K562 (cell line): ENCODE measurements at regions not wholly inside any gene's neighbourhood (a gene's known extent, or its start where the extent isn't known, plus 50 kb on each side); places are given as distances from the start of the nearest gene placed in this dataset.

Experiments
- ATAC-seq: fragments of 200-7000 bp; cut with Tn5 transposase; 3 replicates; pipeline ENCODE4 v1.9.1; 2020; ENCODE audit warnings: moderate library complexity
- BruUV-seq: library from RNA; stranded (reverse); fragments of 400-500 nt; replicated peaks from 2 replicates; lab custom pipeline; 2021; lab: Mats Ljungman, UMichigan
- CTCF ChIA-PET: fragments of 300-600 bp; formaldehyde crosslinking; extraction: SDS; loops from one replicate; lab custom pipeline; 2021; ENCODE audit warnings: low intra/inter-chr PET ratio; lab: Yijun Ruan, JAX
- POLR2A ChIA-PET: fragments of 300-600, 350-650 bp; sonication (Branson Sonifier 250); formaldehyde crosslinking; extraction: SDS; loops from one replicate; lab custom pipeline; 2021; ENCODE audit warnings: antibody characterized with exemption, inconsistent platforms; lab: Yijun Ruan, JAX
- DNase-seq, 4 experiments: peaks; one replicate each; pipeline versions ENCODE4 v3.0.0 to v3.0.0-alpha.2; 2011 to 2018; ENCODE audit warnings: low spot score in 3 of 4, mixed read lengths in 3 of 4; ENCODE audit errors: extremely low read depth in 1 of 4
- FAIRE-seq: peaks from 2 replicates; lab custom pipeline; 2011; peaks lifted over from hg19 to GRCh38; lab: Jason Lieb, UNC
- H2AFZ ChIP-seq: 2 replicates; pipeline ENCODE4 v1.6.0; 2011; ENCODE audit warnings: low read depth, low read length, control low read depth, inconsistent platforms
- H3K27ac ChIP-seq: fragments of 200-600 bp; 3 replicates; pipeline ENCODE4 v1.8.0; 2011; ENCODE audit warnings: low read depth, mild to moderate bottlenecking, control low read depth, inconsistent platforms, low read length, moderate library complexity, mixed read lengths; ENCODE audit errors: extremely low read depth
- H3K27me3 ChIP-seq, 2 experiments: fragments of 300-600 bp in 1 of 2; 2 replicates in 1 of 2; 3 replicates in 1 of 2; pipeline versions ENCODE4 v1.6.0 to v1.8.0; 2011; ENCODE audit warnings: inconsistent platforms in 2 of 2, low read length in 2 of 2, mild to moderate bottlenecking in 1 of 2, mixed read lengths in 1 of 2, moderate library complexity in 1 of 2; ENCODE audit not compliant: control insufficient read depth in 2 of 2, insufficient read depth in 2 of 2
- H3K36me3 ChIP-seq: fragments of 300-600 bp; 3 replicates; pipeline ENCODE4 v1.8.0; 2011; ENCODE audit warnings: mild to moderate bottlenecking, low read length, inconsistent platforms; ENCODE audit not compliant: control insufficient read depth, insufficient read depth
- H3K4me1 ChIP-seq, 2 experiments: fragments of 200-600 bp in 1 of 2; replicated peaks in 1 of 2; 2 replicates in 1 of 2; 3 replicates in 1 of 2; pipeline versions ENCODE4 v1.5.1 to v1.8.0; 2011; ENCODE audit warnings: inconsistent platforms in 2 of 2, low read length in 2 of 2, mild to moderate bottlenecking in 1 of 2, mixed read lengths in 1 of 2, moderate library complexity in 1 of 2; ENCODE audit not compliant: control insufficient read depth in 2 of 2, insufficient read depth in 2 of 2
- H3K4me2 ChIP-seq: 2 replicates; pipeline ENCODE4 v1.6.1; 2011; ENCODE audit warnings: low read length, control low read depth, inconsistent platforms, mixed read lengths; ENCODE audit not compliant: insufficient read depth
- H3K4me3 ChIP-seq: fragments of 200-600 bp; sonication (generic), shearing (Covaris generic); 2 replicates; pipeline ENCODE4 v1.5.1; 2016; ENCODE audit warnings: control low read depth, inconsistent platforms
- H3K79me2 ChIP-seq: fragments of 200-600 bp; 3 replicates; pipeline ENCODE4 v1.8.0; 2011; ENCODE audit warnings: low read length, inconsistent platforms; ENCODE audit not compliant: control insufficient read depth, insufficient read depth
- H3K9ac ChIP-seq, 2 experiments: 2 replicates each; pipeline versions ENCODE4 v1.6.0 to v1.6.1; 2011; ENCODE audit warnings: low read depth in 2 of 2, low read length in 2 of 2, control low read depth in 1 of 2, inconsistent platforms in 1 of 2, mild to moderate bottlenecking in 1 of 2, mixed read lengths in 1 of 2; ENCODE audit not compliant: insufficient read depth in 1 of 2
- H3K9me1 ChIP-seq: one replicate; pipeline ENCODE4 v1.6.0; 2011; ENCODE audit warnings: inconsistent platforms, mild to moderate bottlenecking, low read length, moderate library complexity; ENCODE audit not compliant: control insufficient read depth, insufficient read depth
- H3K9me3 ChIP-seq: replicated peaks from 2 replicates; pipeline ENCODE4 v1.5.1; 2011; ENCODE audit warnings: low read depth, low read length, inconsistent platforms; ENCODE audit not compliant: control insufficient read depth, insufficient read depth
- H4K20me1 ChIP-seq: replicated peaks from 2 replicates; pipeline ENCODE4 v1.6.1; 2011; ENCODE audit warnings: low read length, inconsistent platforms, mixed read lengths; ENCODE audit not compliant: control insufficient read depth, insufficient read depth
- BCOR ChIP-seq: fragments of 450-650 bp; IDR thresholded peaks from 2 replicates; pipeline ENCODE4 v1.6.1; 2016
- C11orf30 ChIP-seq: fragments of 450-650 bp; IDR thresholded peaks from 2 replicates; pipeline ENCODE4 v1.6.1; 2016; ENCODE audit warnings: low read depth, mild to moderate bottlenecking
- GMEB1 ChIP-seq: fragments of 250-450 bp; sonication (Bioruptor Pico); IDR thresholded peaks from 2 replicates; pipeline ENCODE4 v1.4.0; 2020; ENCODE audit warnings: mild to moderate bottlenecking
- HOXB6 ChIP-seq: fragments of 250-450 bp; sonication (Bioruptor Pico); IDR thresholded peaks from 2 replicates; pipeline ENCODE4 v1.5.1; 2022; ENCODE audit warnings: mild to moderate bottlenecking, borderline replicate concordance
- HSF4 ChIP-seq: fragments of 250-450 bp; sonication (Bioruptor Pico); IDR thresholded peaks from 2 replicates; pipeline ENCODE4 v2.1.2; 2022; ENCODE audit warnings: mild to moderate bottlenecking, moderate library complexity, borderline replicate concordance
- JUN ChIP-seq, 2 experiments: sonication (generic) in 1 of 2; formaldehyde crosslinking in 1 of 2; IDR thresholded peaks; 2 replicates each; pipeline versions ENCODE4 v1.6.1 to v1.8.0; 2012 to 2022; ENCODE audit warnings: borderline replicate concordance in 2 of 2, mild to moderate bottlenecking in 2 of 2, improper control_type of control experiment in 1 of 2, low read depth in 1 of 2, low read length in 1 of 2, missing genetic modification reagents in 1 of 2
- MBD1 ChIP-seq: fragments of 250-450 bp; sonication (Bioruptor Pico); IDR thresholded peaks from 2 replicates; pipeline ENCODE4 v1.8.0; 2022; ENCODE audit warnings: inconsistent platforms
- NFXL1 ChIP-seq: fragments of 450-650 bp; formaldehyde crosslinking; IDR thresholded peaks from 2 replicates; pipeline ENCODE4 v1.4.0; 2021; ENCODE audit warnings: mild to moderate bottlenecking
- POLR2A ChIP-seq: fragments of 450-650 bp; conservative IDR thresholded peaks from 2 replicates; pipeline ENCODE4 v1.6.1; 2016
- SFPQ ChIP-seq: fragments of 200-400 bp; formaldehyde crosslinking; IDR thresholded peaks from 2 replicates; pipeline ENCODE4 v1.6.1; 2017; ENCODE audit warnings: mild to moderate bottlenecking, low read depth, low read length, moderate library complexity
- SIX5 ChIP-seq, 2 experiments: IDR thresholded peaks; 2 replicates each; pipeline ENCODE4 v1.6.1; 2011; ENCODE audit warnings: low read length in 2 of 2, borderline replicate concordance in 1 of 2, low read depth in 1 of 2, mild to moderate bottlenecking in 1 of 2, moderate library complexity in 1 of 2; ENCODE audit not compliant: insufficient read depth in 1 of 2
- SMARCB1 ChIP-seq: IDR thresholded peaks from 2 replicates; pipeline ENCODE4 v1.6.1; 2011; ENCODE audit warnings: improper control_type of control experiment, low read depth; ENCODE audit not compliant: insufficient read length
- ZNF766 ChIP-seq: fragments of 200-800 bp; sonication (Bioruptor generic); conservative IDR thresholded peaks from 2 replicates; pipeline ENCODE4 v1.6.1; 2016; ENCODE audit warnings: missing genetic modification characterization, missing compliant biosample characterization
- WGBS: fragments of 100-300 bp; shearing (Covaris generic); methylation state at CpG from one replicate; pipeline ENCODE4 v1.1.6; 2016; ENCODE audit warnings: low coverage, mixed read lengths; ENCODE audit not compliant: insufficient coverage; ENCODE audit errors: missing lambda C conversion rate; 5-methylcytosine and 5-hydroxymethylcytosine counted together
- in situ Hi-C: fragments of 300-500 bp; cut with MboI; formaldehyde crosslinking; loops from 4 replicates; pipeline ENCODE4 v1.15.0; 2018; ENCODE audit warnings: inconsistent platforms, mixed read lengths
- intact Hi-C: fragments of 100-400 bp; cut with micrococcal nuclease; formaldehyde crosslinking; loops from 2 replicates; pipeline ENCODE4 v1.14.2; 2022

- Histone ChIP-seq H3K27ac (no peak overlapping the region), H3K4me1 (no peaks in the 10 kb centered on the region), H3K9me1 (no peaks in the 10 kb centered on the region), H3K27me3 (no peaks in the 10 kb centered on the region), H3K79me2 (no peaks in the 10 kb centered on the region), H4K20me1 (no peaks in the 10 kb centered on the region), H3K4me3 (no peak overlapping the region), H2AFZ (no peak overlapping the region), H3K9ac (no peak overlapping the region), H3K36me3 (no peaks in the 10 kb centered on the region), H3K9me3 (no peaks in the 10 kb centered on the region), H3K4me2 (no peak overlapping the region)
- ATAC-seq: no peak
- ChIA-PET POLR2A (no interaction called here), CTCF (no interaction called here)
- TF ChIP-seq HOXB6 (CRISPR knock-in tag) (no peak), SFPQ (no peak), SIX5 (IDR thresholded peaks at IDR 0.05; ENCODE audit: borderline replicate concordance in 1 of 2, insufficient read depth in 1 of 2, low read depth in 1 of 2, low read length in 2 of 2) (no peak), BCOR (no peak), HSF4 (CRISPR knock-in tag) (no peak), MBD1 (CRISPR knock-in tag) (no peak), SMARCB1 (no peak), POLR2A (no peak), JUN (IDR thresholded peaks at IDR 0.05; ENCODE audit: borderline replicate concordance, low read depth, low read length) (no peak), JUN (CRISPR knock-in tag; IDR thresholded peaks at IDR 0.05; ENCODE audit: borderline replicate concordance) (no peak), C11orf30 (no peak), NFXL1 (no peak), GMEB1 (CRISPR knock-in tag) (no peak), ZNF766 (CRISPR knock-in tag) (no peak)
- no TSS peak for BruUV-seq
- intact Hi-C loops: no loop called here
- no peak for DNase-seq
- FAIRE-seq: no peak
- no CpG with 5 or more reads among the region's 1 CpG for WGBS
- in situ Hi-C loops: no loop called here
These were observed 977.7 kb upstream of the SEL1L start for GRCh38 chr14:82511399-82511798.
